GM12892 (cell line): ENCODE measurements at regions not wholly inside any gene's neighbourhood (a gene's known extent, or its start where the extent isn't known, plus 50 kb on each side); places are given as distances from the start of the nearest gene placed in this dataset.

Experiments used
- POLR2AphosphoS5 ChIP-seq: IDR thresholded peaks from 2 replicates; pipeline ENCODE4 v1.6.1; 2011; ENCODE audit warnings: low read depth, low read length, control low read depth
- TAF1 ChIP-seq: IDR thresholded peaks from 2 replicates; pipeline ENCODE4 v1.6.1; 2011; ENCODE audit warnings: low read depth, mild to moderate bottlenecking, control low read depth, low read length, borderline replicate concordance

GRCh38 chr9:106218854-106219253 lies 524.5 kb downstream of the TMEM38B start:
- TF ChIP-seq POLR2AphosphoS5 (no peak), TAF1 (no peak)
